GM19328 (cell line): ENCODE measurements at regions not wholly inside any gene's neighbourhood (a gene's known extent, or its start where the extent isn't known, plus 50 kb on each side); places are given as distances from the start of the nearest gene placed in this dataset.
"Not testable (repeated sequence)": the region's sequence is repeated elsewhere in the genome, so short reads cannot be mapped to it uniquely, and the experiment has no call there.

Source experiments
- ATAC-seq: cut with Tn5 transposase; IDR thresholded peaks from one replicate; pipeline ENCODE4 v1.9.1; 2021; ENCODE audit warnings: mild to moderate bottlenecking, moderate library complexity; ENCODE audit not compliant: unreplicated experiment

- ATAC-seq: no peak
These were observed 223.8 kb upstream of the SMLR1 start for GRCh38 chr6:130603391-130603790.

GRCh38 chr6:130604841-130605399 is 222.3 kb upstream of the SMLR1 start:
- ATAC-seq: no peak

- ATAC-seq: no peak
These were observed 216.9 kb upstream of the SMLR1 start for GRCh38 chr6:130610303-130610702.

- no peak for ATAC-seq
These were observed 215.8 kb upstream of the SMLR1 start for GRCh38 chr6:130611366-130611765.

- no peak for ATAC-seq
These were observed 214.0 kb upstream of the SMLR1 start for GRCh38 chr6:130613176-130613575.

GRCh38 chr6:130615816-130616215 is 211.4 kb upstream of the SMLR1 start:
- ATAC-seq: no peak

GRCh38 chr6:130617658-130618057 is 209.5 kb upstream of the SMLR1 start:
- ATAC-seq: no peak

GRCh38 chr6:130618806-130619205 is 208.4 kb upstream of the SMLR1 start:
- ATAC-seq: not testable (repeated sequence)

GRCh38 chr6:130620338-130620781 is 206.8 kb upstream of the SMLR1 start:
- no peak for ATAC-seq

GRCh38 chr6:130622142-130622541 is 205.1 kb upstream of the SMLR1 start:
- no peak for ATAC-seq

GRCh38 chr6:130624046-130624445 is 203.2 kb upstream of the SMLR1 start:
- no peak for ATAC-seq

- ATAC-seq: peak; percentile 63
These were observed 201.2 kb upstream of the SMLR1 start for GRCh38 chr6:130625825-130626527.

- ATAC-seq: no peak
These were observed 198.3 kb upstream of the SMLR1 start for GRCh38 chr6:130628862-130629261.

- no peak for ATAC-seq
These were observed 197.6 kb upstream of the SMLR1 start for GRCh38 chr6:130629640-130630039.

- ATAC-seq: no peak
These were observed 194.9 kb upstream of the SMLR1 start for GRCh38 chr6:130632277-130632676.

- no peak for ATAC-seq
These were observed 194.3 kb upstream of the SMLR1 start for GRCh38 chr6:130632897-130633296.

- ATAC-seq: no peak
These were observed 183.8 kb upstream of the SMLR1 start for GRCh38 chr6:130643361-130643760.

- no peak for ATAC-seq
These were observed 183.0 kb upstream of the SMLR1 start for GRCh38 chr6:130644175-130644574.

- ATAC-seq: not testable (repeated sequence)
These were observed 182.4 kb upstream of the SMLR1 start for GRCh38 chr6:130644769-130645168.

- no peak for ATAC-seq
These were observed 180.0 kb upstream of the SMLR1 start for GRCh38 chr6:130647246-130647645.

- ATAC-seq: no peak
These were observed 171.6 kb upstream of the SMLR1 start for GRCh38 chr6:130655586-130655985.

- no peak for ATAC-seq
These were observed 166.1 kb upstream of the SMLR1 start for GRCh38 chr6:130661077-130661476.

GRCh38 chr6:130666786-130667185 is 160.4 kb upstream of the SMLR1 start:
- ATAC-seq: no peak
